ENCODE measurements at regions not wholly inside any gene's neighbourhood (a gene's known extent, or its start where the extent isn't known, plus 50 kb on each side); places are given as distances from the start of the nearest gene placed in this dataset.

GRCh38 chrX:13499736-13500135, 69.7 kb upstream of the EGFL6 start:
- TF ChIP-seq CTCF (IDR thresholded peaks at IDR 0.05) (no peak), POLR2A (IDR thresholded peaks at IDR 0.05) (no peak), EP300 (IDR thresholded peaks at IDR 0.05) (no peak)
